ENCODE measurements at regions not wholly inside any gene's neighbourhood (a gene's known extent, or its start where the extent isn't known, plus 50 kb on each side); places are given as distances from the start of the nearest gene placed in this dataset.
A peak's percentile ranks its signal among the peaks of the same experiment; 100 is the strongest.

- TF ChIP-seq RAD21 (IDR thresholded peaks at IDR 0.05 in 1 of 2, conservative IDR thresholded peaks at IDR 0.05 in 1 of 2; ENCODE audit: low read depth in 2 of 2, low read length in 2 of 2), result peak; percentile 54 to 63
Measured at GRCh38 chr6:19204445-19204844, 632.7 kb upstream of the ID4 start (continued).

All from H1 (cell line).